ENCODE measurements at regions not wholly inside any gene's neighbourhood (a gene's known extent, or its start where the extent isn't known, plus 50 kb on each side); places are given as distances from the start of the nearest gene placed in this dataset.

- DNase-seq (ENCODE audit: extremely low spot score, unreplicated experiment) = no peak
- H3K9me3 Mint-ChIP-seq = no peaks in the 10 kb centered on the region
- no peaks in the 10 kb centered on the region for H3K36me3 Mint-ChIP-seq
- no peaks in the 10 kb centered on the region for H3K27me3 Mint-ChIP-seq
- H3K27ac Mint-ChIP-seq = no peak overlapping the region
- TF ChIP-seq CTCF (conservative IDR thresholded peaks at IDR 0.05) = no peak
- peaks cover 9% of the 10 kb centered on the region for H3K4me1 Mint-ChIP-seq (ENCODE audit: unreplicated experiment)
- H3K4me3 Mint-ChIP-seq = no peak overlapping the region
These were observed 197.1 kb upstream of the HMHB1 start for GRCh38 chr5:143614831-143615230.

- Mint-ChIP-seq H3K4me3 (no peak overlapping the region), H3K36me3 (no peaks in the 10 kb centered on the region), H3K27ac (no peak overlapping the region), H3K4me1 (ENCODE audit: unreplicated experiment) (peaks cover 9% of the 10 kb centered on the region), H3K27me3 (no peaks in the 10 kb centered on the region), H3K9me3 (peaks cover 8% of the 10 kb centered on the region)
- no peak for DNase-seq (ENCODE audit: extremely low spot score, unreplicated experiment)
- no peak for TF ChIP-seq CTCF (conservative IDR thresholded peaks at IDR 0.05)
These were observed 198.6 kb upstream of the HMHB1 start for GRCh38 chr5:143613329-143613728.

GRCh38 chr5:143610946-143611345, 201.0 kb upstream of the HMHB1 start:
- Mint-ChIP-seq H3K4me3 (no peak overlapping the region), H3K27me3 (no peaks in the 10 kb centered on the region), H3K9me3 (peaks cover 8% of the 10 kb centered on the region), H3K4me1 (ENCODE audit: unreplicated experiment) (no peaks in the 10 kb centered on the region), H3K27ac (no peak overlapping the region), H3K36me3 (no peaks in the 10 kb centered on the region)
- TF ChIP-seq CTCF (conservative IDR thresholded peaks at IDR 0.05) = no peak
- DNase-seq (ENCODE audit: extremely low spot score, unreplicated experiment) = no peak

DNA sequence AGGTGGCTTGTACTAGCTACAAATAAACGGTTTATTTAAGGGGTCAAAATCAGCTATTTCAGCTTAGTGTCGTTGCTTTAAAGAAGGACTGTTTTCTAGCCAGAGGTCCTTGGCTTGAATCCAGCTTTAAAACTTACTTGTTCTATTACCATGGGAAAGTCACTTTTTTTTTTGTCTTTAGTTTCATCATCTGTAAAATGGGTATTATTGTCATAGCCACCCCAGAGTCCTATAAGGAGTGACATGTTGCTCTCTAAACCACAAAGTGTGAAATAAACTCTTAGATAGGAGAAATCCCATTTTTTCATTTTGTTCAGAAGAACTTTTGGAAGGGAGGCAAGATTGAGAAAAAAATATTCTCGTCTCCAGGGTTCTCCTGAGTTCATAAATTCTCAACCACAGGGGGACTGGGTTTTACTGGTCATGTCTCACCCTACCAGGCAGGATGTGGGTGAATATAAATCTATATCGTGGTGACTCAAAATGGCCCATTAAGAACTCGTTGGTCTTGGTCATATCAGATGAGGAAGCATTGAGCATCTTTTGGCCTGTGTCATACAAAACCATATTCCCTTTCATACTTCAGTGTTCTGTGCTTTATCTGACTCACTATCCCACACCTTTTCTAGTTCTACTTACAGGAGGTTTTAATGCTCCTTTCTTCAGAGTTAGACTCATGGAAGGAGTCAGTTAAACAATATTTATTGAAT, 202.7 kb upstream of the NR3C1 start:
- no peaks in the 10 kb centered on the region for H3K36me3 Mint-ChIP-seq

GRCh38 chr5:143605403-143606005, 202.0 kb upstream of the NR3C1 start:
- Mint-ChIP-seq H3K36me3 (no peaks in the 10 kb centered on the region), H3K27ac (no peak overlapping the region)
- DNase-seq (ENCODE audit: extremely low spot score, unreplicated experiment) = no peak

More for the DNA sequence above, 202.7 kb upstream of the NR3C1 start:
- Mint-ChIP-seq H3K27me3 (no peaks in the 10 kb centered on the region), H3K9me3 (peaks cover 12% of the 10 kb centered on the region), H3K4me3 (no peak overlapping the region), H3K27ac (no peak overlapping the region), H3K4me1 (ENCODE audit: unreplicated experiment) (no peaks in the 10 kb centered on the region)
- DNase-seq (ENCODE audit: extremely low spot score, unreplicated experiment) = no peak
- no peak for TF ChIP-seq CTCF (conservative IDR thresholded peaks at IDR 0.05)

More at GRCh38 chr5:143605403-143606005, 202.0 kb upstream of the NR3C1 start:
- H3K27me3 Mint-ChIP-seq = no peaks in the 10 kb centered on the region
- H3K9me3 Mint-ChIP-seq = peaks cover 12% of the 10 kb centered on the region
- H3K4me1 Mint-ChIP-seq (ENCODE audit: unreplicated experiment) = no peaks in the 10 kb centered on the region
- H3K4me3 Mint-ChIP-seq = no peak overlapping the region
- no peak for TF ChIP-seq CTCF (conservative IDR thresholded peaks at IDR 0.05)

All from type B pancreatic cell (in vitro differentiated cells).